ENCODE measurements at regions not wholly inside any gene's neighbourhood (a gene's known extent, or its start where the extent isn't known, plus 50 kb on each side); places are given as distances from the start of the nearest gene placed in this dataset.
"Not testable (repeated sequence)": the region's sequence is repeated elsewhere in the genome, so short reads cannot be mapped to it uniquely, and the experiment has no call there.

- Histone ChIP-seq H3K79me2 (ENCODE audit: control insufficient read depth, insufficient read depth, low read length) (no peaks in the 10 kb centered on the region), H4K20me1 (replicated peaks; ENCODE audit: control insufficient read depth, extremely low read depth, insufficient read depth, low read length) (no peaks in the 10 kb centered on the region), H3K9me1 (replicated peaks; ENCODE audit: control insufficient read depth, extremely low read depth, insufficient read depth, low read length) (no peaks in the 10 kb centered on the region), H2AFZ (ENCODE audit: low read depth, low read length) (no peak overlapping the region), H3K4me2 (ENCODE audit: insufficient read depth, low read length) (no peak overlapping the region), H3K27ac (ENCODE audit: insufficient read depth, low read depth, low read length) (no peak overlapping the region), H3K4me1 (ENCODE audit: control insufficient read depth, extremely low read depth, insufficient read depth, low read length) (no peaks in the 10 kb centered on the region), H3K27me3 (ENCODE audit: control insufficient read depth in 2 of 2, insufficient read depth in 2 of 2, low read length in 2 of 2) (no peaks in the 10 kb centered on the region), H3K4me3 (replicated peaks in 1 of 3; ENCODE audit: insufficient read depth in 1 of 3, low read depth in 1 of 3, low read length in 3 of 3) (no peak overlapping the region), H3K36me3 (ENCODE audit: control insufficient read depth in 2 of 2, extremely low read depth in 1 of 2, insufficient read depth in 2 of 2, low read length in 2 of 2) (no peaks in the 10 kb centered on the region), H3K9ac (replicated peaks; ENCODE audit: extremely low read depth, insufficient read depth, low read length) (no peak overlapping the region), H3K9me3 (replicated peaks; ENCODE audit: control insufficient read depth, insufficient read depth, low read length) (no peaks in the 10 kb centered on the region)
- TF ChIP-seq JUN (IDR thresholded peaks at IDR 0.05; ENCODE audit: borderline replicate concordance, insufficient read depth, insufficient read length, low read depth) (peak; percentile 62), EZH2 (IDR thresholded peaks at IDR 0.05; ENCODE audit: borderline replicate concordance, low read depth, low read length, severe bottlenecking) (no peak), FOS (IDR thresholded peaks at IDR 0.05; ENCODE audit: borderline replicate concordance, insufficient read depth, low read length) (peak; percentile 78), MYC (IDR thresholded peaks at IDR 0.05; ENCODE audit: low read depth, low read length) (no peak)
- no TSS peak for BruUV-seq (replicated peaks)
- DNase-seq (ENCODE audit: low read depth, low spot score) (peak; percentile 80), FAIRE-seq (no peak)
- CTCF ChIA-PET = interaction anchor here (0.7 to 1.6 kb wide), 2 partner anchors 9 to 144 kb away, joined by 4 to 5 read pairs; no protein-coding TSS in a partner anchor
- POLR2A ChIA-PET = no interaction called here
- intact Hi-C loops (cut with micrococcal nuclease) = no loop called here
- dilution Hi-C loops (cut with MboI; ENCODE audit: extremely low pct_ligation_motif_present, low sequenced_read_pairs) = no loop called here
These were observed 79.2 kb upstream of the ABCA1 start for GRCh38 chr9:105007143-105007542.

- H3K9me3 ChIP-seq (replicated peaks; ENCODE audit: control insufficient read depth, insufficient read depth, low read length); H3K9ac ChIP-seq (replicated peaks; ENCODE audit: extremely low read depth, insufficient read depth, low read length); H4K20me1 ChIP-seq (replicated peaks; ENCODE audit: control insufficient read depth, extremely low read depth, insufficient read depth, low read length); FAIRE-seq; CTCF ChIA-PET; dilution Hi-C loops (cut with MboI; ENCODE audit: extremely low pct_ligation_motif_present, low sequenced_read_pairs); H3K4me3 ChIP-seq (replicated peaks in 1 of 3; ENCODE audit: insufficient read depth in 1 of 3, low read depth in 1 of 3, low read length in 3 of 3); H3K27me3 ChIP-seq (ENCODE audit: control insufficient read depth in 2 of 2, insufficient read depth in 2 of 2, low read length in 2 of 2); H2AFZ ChIP-seq (ENCODE audit: low read depth, low read length); DNase-seq (ENCODE audit: low read depth, low spot score); H3K4me2 ChIP-seq (ENCODE audit: insufficient read depth, low read length); BruUV-seq (replicated peaks); H3K27ac ChIP-seq (ENCODE audit: insufficient read depth, low read depth, low read length); H3K4me1 ChIP-seq (ENCODE audit: control insufficient read depth, extremely low read depth, insufficient read depth, low read length); H3K79me2 ChIP-seq (ENCODE audit: control insufficient read depth, insufficient read depth, low read length); intact Hi-C loops (cut with micrococcal nuclease); H3K9me1 ChIP-seq (replicated peaks; ENCODE audit: control insufficient read depth, extremely low read depth, insufficient read depth, low read length); POLR2A ChIA-PET; H3K36me3 ChIP-seq (ENCODE audit: control insufficient read depth in 2 of 2, extremely low read depth in 1 of 2, insufficient read depth in 2 of 2, low read length in 2 of 2): not testable (repeated sequence)
These were observed 82.1 kb upstream of the ABCA1 start for GRCh38 chr9:105010089-105010488.

Measured in endothelial cell of umbilical vein (primary cell).